ENCODE measurements at regions not wholly inside any gene's neighbourhood (a gene's known extent, or its start where the extent isn't known, plus 50 kb on each side); places are given as distances from the start of the nearest gene placed in this dataset.

DNA sequence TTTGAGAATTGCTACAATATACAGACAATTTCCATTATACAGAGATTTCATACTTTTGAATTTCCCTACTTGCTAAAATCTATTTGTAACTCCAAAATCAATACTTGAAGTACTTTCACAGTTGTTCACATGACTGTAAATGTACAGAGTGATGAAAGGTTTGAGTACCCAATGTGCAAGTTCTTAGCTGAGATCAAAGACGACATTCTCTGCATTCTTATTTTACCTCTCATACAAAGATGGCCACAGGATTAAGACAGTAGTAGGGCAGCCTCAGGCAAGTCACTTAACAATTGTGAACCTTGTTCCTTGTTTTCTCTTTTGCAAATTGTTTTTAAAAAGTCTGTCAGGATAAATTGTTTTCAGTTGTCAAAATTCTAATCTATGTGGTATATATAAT, 255.9 kb upstream of the KITLG start:
- TF ChIP-seq, protein P1, sequence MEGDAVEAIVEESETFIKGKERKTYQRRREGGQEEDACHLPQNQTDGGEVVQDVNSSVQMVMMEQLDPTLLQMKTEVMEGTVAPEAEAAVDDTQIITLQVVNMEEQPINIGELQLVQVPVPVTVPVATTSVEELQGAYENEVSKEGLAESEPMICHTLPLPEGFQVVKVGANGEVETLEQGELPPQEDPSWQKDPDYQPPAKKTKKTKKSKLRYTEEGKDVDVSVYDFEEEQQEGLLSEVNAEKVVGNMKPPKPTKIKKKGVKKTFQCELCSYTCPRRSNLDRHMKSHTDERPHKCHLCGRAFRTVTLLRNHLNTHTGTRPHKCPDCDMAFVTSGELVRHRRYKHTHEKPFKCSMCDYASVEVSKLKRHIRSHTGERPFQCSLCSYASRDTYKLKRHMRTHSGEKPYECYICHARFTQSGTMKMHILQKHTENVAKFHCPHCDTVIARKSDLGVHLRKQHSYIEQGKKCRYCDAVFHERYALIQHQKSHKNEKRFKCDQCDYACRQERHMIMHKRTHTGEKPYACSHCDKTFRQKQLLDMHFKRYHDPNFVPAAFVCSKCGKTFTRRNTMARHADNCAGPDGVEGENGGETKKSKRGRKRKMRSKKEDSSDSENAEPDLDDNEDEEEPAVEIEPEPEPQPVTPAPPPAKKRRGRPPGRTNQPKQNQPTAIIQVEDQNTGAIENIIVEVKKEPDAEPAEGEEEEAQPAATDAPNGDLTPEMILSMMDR (IDR thresholded peaks at IDR 0.05; ENCODE audit: poor library complexity), result no peak
- no peak for TF ChIP-seq EZH2phosphoT487 (IDR thresholded peaks at IDR 0.05; ENCODE audit: low read depth, severe bottlenecking, unreplicated experiment)

Data from hepatocyte (in vitro differentiated cells).